Upper lobe of right lung (tissue), 1 donor: ENCODE measurements at regions not wholly inside any gene's neighbourhood (a gene's known extent, or its start where the extent isn't known, plus 50 kb on each side); places are given as distances from the start of the nearest gene placed in this dataset.

Experiments used
- ATAC-seq: fragments of 200-7000 bp; cut with Tn5 transposase; one replicate; pipeline ENCODE4 v1.9.1; 2020; ENCODE audit warnings: mild to moderate bottlenecking, moderate library complexity
- DNase-seq: peaks from one replicate; pipeline ENCODE4 v3.0.0-alpha.2; 2020
- H3K27ac ChIP-seq: fragments of 200-600 bp; one replicate; pipeline ENCODE4 v1.8.0; 2022
- H3K27me3 ChIP-seq: fragments of 200-600 bp; one replicate; pipeline ENCODE4 v1.8.0; 2022; ENCODE audit warnings: mild to moderate bottlenecking
- H3K36me3 ChIP-seq: fragments of 200-600 bp; one replicate; pipeline ENCODE4 v1.8.0; 2022
- H3K4me1 ChIP-seq: fragments of 200-600 bp; one replicate; pipeline ENCODE4 v1.8.0; 2022
- H3K4me3 ChIP-seq: fragments of 200-600 bp; one replicate; pipeline ENCODE4 v1.8.0; 2022; ENCODE audit warnings: mild to moderate bottlenecking
- H3K9me3 ChIP-seq: fragments of 200-600 bp; one replicate; pipeline ENCODE4 v1.8.0; 2022
- intact Hi-C: fragments of 100-400 bp; cut with DNase I; formaldehyde crosslinking; loops from one replicate; pipeline ENCODE4 v1.11.0; 2022
- TF ChIP-seq, protein P1 (sequence below): fragments of 200-600 bp; IDR thresholded peaks from one replicate; pipeline ENCODE4 v1.8.0; 2022; ENCODE audit warnings: antibody characterized with exemption
- donor health status: DM: no; HTN: yes; CAD: no; lungs with severe emphysema.

DNA sequence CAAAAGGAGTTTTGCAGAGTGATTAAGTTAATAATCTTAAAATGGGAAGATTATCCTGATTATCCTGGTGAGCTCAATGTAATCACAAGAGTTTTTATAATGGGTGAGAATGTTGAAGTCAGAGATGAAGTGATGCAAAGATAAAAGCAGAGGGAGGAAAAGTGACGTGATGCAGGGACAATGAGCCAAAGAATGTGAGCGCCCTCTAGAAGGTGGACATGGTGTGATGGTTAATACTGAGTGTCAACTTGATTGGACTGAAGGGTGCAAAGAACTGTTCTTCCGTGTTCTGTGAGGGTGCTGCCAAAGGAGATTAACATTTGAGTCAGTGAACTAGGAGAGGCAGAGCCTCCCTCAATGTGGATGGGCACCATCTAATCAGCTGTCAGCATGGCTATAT, 569.6 kb upstream of the AGTR1 start:
- DNase-seq (no peak), ATAC-seq (no peak)
- Histone ChIP-seq H3K4me1 (no peaks in the 10 kb centered on the region), H3K27me3 (no peaks in the 10 kb centered on the region), H3K4me3 (no peak overlapping the region), H3K9me3 (no peaks in the 10 kb centered on the region), H3K27ac (no peak overlapping the region), H3K36me3 (no peaks in the 10 kb centered on the region)
- intact Hi-C loops = no loop called here
- TF ChIP-seq, protein P1, sequence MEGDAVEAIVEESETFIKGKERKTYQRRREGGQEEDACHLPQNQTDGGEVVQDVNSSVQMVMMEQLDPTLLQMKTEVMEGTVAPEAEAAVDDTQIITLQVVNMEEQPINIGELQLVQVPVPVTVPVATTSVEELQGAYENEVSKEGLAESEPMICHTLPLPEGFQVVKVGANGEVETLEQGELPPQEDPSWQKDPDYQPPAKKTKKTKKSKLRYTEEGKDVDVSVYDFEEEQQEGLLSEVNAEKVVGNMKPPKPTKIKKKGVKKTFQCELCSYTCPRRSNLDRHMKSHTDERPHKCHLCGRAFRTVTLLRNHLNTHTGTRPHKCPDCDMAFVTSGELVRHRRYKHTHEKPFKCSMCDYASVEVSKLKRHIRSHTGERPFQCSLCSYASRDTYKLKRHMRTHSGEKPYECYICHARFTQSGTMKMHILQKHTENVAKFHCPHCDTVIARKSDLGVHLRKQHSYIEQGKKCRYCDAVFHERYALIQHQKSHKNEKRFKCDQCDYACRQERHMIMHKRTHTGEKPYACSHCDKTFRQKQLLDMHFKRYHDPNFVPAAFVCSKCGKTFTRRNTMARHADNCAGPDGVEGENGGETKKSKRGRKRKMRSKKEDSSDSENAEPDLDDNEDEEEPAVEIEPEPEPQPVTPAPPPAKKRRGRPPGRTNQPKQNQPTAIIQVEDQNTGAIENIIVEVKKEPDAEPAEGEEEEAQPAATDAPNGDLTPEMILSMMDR = no peak

DNA sequence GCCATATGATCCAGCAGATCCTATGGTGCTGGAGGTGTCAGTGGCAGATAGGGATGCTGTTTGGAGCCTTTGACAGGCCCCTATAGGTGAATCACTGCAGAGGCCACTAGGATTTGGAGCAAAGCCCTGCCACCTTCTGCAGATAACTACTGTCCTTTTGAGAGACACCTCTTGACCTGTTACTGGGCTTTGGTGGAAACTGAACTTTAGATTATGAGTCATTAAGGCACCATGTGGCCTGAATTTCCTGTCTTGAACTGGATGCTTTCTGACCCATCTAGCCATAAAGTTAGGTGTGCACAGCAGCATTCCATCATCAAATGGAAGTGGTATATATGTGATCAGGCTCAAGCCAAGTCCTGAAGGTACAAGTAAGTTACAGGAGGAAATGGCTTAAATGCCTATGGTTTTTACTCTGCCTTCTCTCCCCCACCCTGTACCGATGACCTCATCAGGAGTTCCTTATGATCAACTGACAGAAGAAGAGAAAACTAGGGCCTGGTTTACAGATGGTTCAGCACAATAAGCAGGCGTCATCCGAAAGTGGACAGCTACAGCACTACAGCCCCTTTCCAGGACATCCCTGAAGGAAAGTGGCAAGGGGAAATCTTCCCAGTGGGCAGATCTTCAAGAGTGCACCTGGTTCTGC, 565.6 kb upstream of the AGTR1 start:
- no peaks in the 10 kb centered on the region for H3K4me1 ChIP-seq
- TF ChIP-seq, protein P1 = no peak
- H3K36me3 ChIP-seq = no peaks in the 10 kb centered on the region
- no peak overlapping the region for H3K27ac ChIP-seq
- ATAC-seq (no peak), DNase-seq (no peak)
- intact Hi-C loops = no loop called here
- no peak overlapping the region for H3K4me3 ChIP-seq
- H3K27me3 ChIP-seq = no peaks in the 10 kb centered on the region
- H3K9me3 ChIP-seq = no peaks in the 10 kb centered on the region

DNA sequence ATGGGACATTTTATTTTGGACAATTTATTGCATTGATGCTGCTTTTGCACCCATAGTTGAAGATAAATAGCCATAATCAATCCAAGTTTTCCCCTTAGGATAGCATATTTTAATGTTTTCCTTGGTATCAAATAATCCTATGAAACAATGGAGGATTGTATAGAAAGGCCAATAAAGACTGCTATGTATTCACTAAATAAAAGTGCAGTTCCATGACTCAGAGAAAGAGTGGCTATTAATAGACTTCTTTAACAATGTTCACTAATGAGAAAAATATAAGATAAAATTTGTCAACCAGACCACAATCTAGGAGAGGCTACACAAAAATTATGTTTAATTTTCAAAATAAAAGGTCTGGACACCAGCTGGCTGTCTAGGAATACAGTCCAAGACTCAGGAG, 560.9 kb upstream of the AGTR1 start:
- no peak overlapping the region for H3K27ac ChIP-seq
- DNase-seq (no peak), ATAC-seq (no peak)
- intact Hi-C loops = no loop called here
- no peaks in the 10 kb centered on the region for H3K27me3 ChIP-seq
- TF ChIP-seq, protein P1 = no peak
- H3K4me1 ChIP-seq = no peaks in the 10 kb centered on the region
- H3K9me3 ChIP-seq = no peaks in the 10 kb centered on the region
- no peaks in the 10 kb centered on the region for H3K36me3 ChIP-seq
- H3K4me3 ChIP-seq = no peak overlapping the region

DNA sequence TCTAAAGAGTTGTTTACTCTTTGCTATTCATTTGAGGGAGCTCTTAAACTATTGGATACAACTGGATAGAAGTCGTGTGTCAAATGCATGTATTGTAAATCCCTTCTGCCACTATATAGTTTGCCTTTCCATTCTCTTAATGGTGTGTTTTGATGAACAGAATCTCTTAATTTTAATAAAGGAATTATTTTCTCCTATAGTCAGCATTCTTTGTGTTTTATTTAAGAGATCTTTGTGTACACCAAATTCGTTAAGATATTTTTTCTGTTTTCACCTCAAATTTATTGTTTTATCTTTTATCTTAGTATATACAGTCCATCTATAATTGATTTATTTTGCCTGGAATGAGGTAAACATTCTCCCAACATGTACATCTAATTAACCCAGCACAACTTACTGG, 551.5 kb upstream of the AGTR1 start:
- ATAC-seq (no peak), DNase-seq (no peak)
- Histone ChIP-seq H3K9me3 (no peaks in the 10 kb centered on the region), H3K4me1 (peaks cover 4% of the 10 kb centered on the region), H3K27me3 (no peaks in the 10 kb centered on the region), H3K4me3 (no peak overlapping the region), H3K27ac (no peak overlapping the region), H3K36me3 (no peaks in the 10 kb centered on the region)
- TF ChIP-seq, protein P1 = no peak
- intact Hi-C loops = no loop called here

DNA sequence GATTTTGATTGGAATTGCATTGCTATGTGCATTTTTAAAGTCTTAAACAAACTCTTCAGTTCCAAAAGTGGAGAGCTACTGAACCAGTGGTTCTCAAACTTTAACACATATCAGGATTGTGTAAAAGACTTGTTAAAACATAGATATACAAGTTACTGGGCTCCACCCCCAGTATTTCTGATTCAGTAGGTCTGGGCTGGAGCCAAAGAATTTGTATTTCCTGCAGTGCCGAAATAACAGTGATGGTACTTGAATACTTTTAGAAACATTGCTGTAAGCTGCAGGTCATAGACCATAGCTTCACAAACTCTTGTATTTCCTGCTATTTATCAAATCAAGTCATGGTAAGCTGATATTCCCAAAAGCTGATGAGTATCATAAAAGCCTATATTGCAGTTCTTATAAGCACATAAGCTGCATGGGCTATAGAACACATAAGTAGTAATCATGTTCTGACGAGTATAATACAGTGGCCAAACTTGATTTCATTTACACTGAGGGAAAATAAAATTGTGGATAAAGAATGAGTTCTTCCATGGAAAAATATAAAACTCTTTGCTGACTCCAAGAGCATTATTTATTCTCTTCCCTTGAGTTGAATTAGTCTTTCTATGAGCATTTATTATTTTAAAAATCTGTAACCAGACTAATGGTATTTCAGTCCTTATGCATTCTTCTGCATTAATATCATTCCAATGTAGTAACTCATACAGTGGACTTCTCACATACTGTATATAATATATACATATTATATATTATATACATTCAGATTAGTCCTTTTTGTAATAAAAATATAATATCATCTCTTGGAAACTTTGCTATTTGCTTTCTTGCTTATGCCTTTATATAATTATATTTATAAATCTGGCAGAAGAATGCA, 550.5 kb upstream of the AGTR1 start:
- no peak for DNase-seq
- no peaks in the 10 kb centered on the region for H3K36me3 ChIP-seq
- peak; percentile 76 for ATAC-seq
- no peaks in the 10 kb centered on the region for H3K9me3 ChIP-seq
- H3K27ac ChIP-seq = no peak overlapping the region
- TF ChIP-seq, protein P1 = no peak
- intact Hi-C loops = no loop called here
- H3K4me3 ChIP-seq = no peak overlapping the region
- peaks cover 4% of the 10 kb centered on the region for H3K4me1 ChIP-seq
- no peaks in the 10 kb centered on the region for H3K27me3 ChIP-seq
